Ascending aorta (tissue), 2 donors: ENCODE measurements at regions not wholly inside any gene's neighbourhood (a gene's known extent, or its start where the extent isn't known, plus 50 kb on each side); places are given as distances from the start of the nearest gene placed in this dataset.
"Not testable (repeated sequence)": the region's sequence is repeated elsewhere in the genome, so short reads cannot be mapped to it uniquely, and the experiment has no call there.

Experiments used
- DNase-seq, 2 donors: peaks; one replicate each; pipeline ENCODE4 v3.0.0-alpha.2; 2019; ENCODE audit warnings: low spot score in 2 of 2
- H3K27ac ChIP-seq, 2 donors: fragments of 200-600 bp; sonication (generic); one replicate each; pipeline ENCODE4 v1.5.1; 2016 to 2017; ENCODE audit warnings: mild to moderate bottlenecking in 1 of 2
- H3K27me3 ChIP-seq: fragments of 200-600 bp; sonication (generic); one replicate; pipeline ENCODE4 v1.5.1; 2017
- H3K36me3 ChIP-seq, 2 donors: fragments of 200-600 bp; sonication (generic); one replicate each; pipeline ENCODE4 v1.5.1; 2016
- H3K4me1 ChIP-seq, 2 donors: fragments of 200-600 bp; sonication (generic); one replicate each; pipeline ENCODE4 v1.5.1; 2016 to 2017; ENCODE audit warnings: mild to moderate bottlenecking in 1 of 2
- H3K4me3 ChIP-seq, 2 donors: fragments of 200-600 bp; sonication (generic); one replicate each; pipeline ENCODE4 v1.5.1; 2016 to 2017; ENCODE audit warnings: mild to moderate bottlenecking in 1 of 2
- H3K9me3 ChIP-seq, 2 donors: fragments of 200-600 bp; sonication (generic); one replicate each; pipeline ENCODE4 v1.5.1; 2016
- CTCF ChIP-seq, 3 experiments: fragments of 200-600 bp in 2 of 3; fragments of 450-650 bp in 1 of 3; sonication (generic) in 2 of 3; IDR thresholded peaks; one replicate each; pipeline ENCODE4 v1.5.1; 2016 to 2019; ENCODE audit warnings: antibody characterized with exemption in 3 of 3, mild to moderate bottlenecking in 1 of 3, moderate library complexity in 1 of 3
- intact Hi-C: fragments of 100-400 bp; cut with DNase I; formaldehyde crosslinking; loops from one replicate; pipeline ENCODE4 v1.15.1; 2023

DNA sequence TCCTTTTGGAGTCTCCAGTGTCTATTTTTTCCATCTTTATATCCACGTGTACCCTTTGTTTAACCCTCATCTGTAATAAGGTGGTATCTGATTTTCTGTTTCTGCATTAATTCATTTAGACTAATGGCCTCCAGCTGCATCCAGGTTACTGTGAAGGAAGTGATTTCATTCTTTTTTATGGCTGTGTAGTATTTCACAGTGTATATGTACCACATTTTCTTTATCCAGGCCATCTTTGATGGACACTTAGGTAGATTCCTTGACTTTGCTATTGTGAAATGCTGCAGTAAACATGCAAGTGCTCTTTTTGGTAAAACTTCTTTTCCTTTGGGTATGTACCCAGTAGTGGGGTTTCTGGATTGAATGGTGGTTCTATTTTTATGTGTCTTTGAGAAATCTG lies 128.0 kb upstream of the MTPN start:
- Histone ChIP-seq H3K27ac (no peak overlapping the region), H3K27me3 (no peaks in the 10 kb centered on the region), H3K36me3 (no peaks in the 10 kb centered on the region), H3K9me3 (no peaks in the 10 kb centered on the region), H3K4me3 (no peak overlapping the region), H3K4me1 (no peaks in the 10 kb centered on the region)
- intact Hi-C loops, result no loop called here
- DNase-seq, result no peak
- TF ChIP-seq CTCF (IDR thresholded peaks at IDR 0.05), result no peak

GRCh38 chr7:136104269-136104603 lies 127.1 kb upstream of the MTPN start:
- Histone ChIP-seq H3K27ac (no peak overlapping the region), H3K4me1 (no peaks in the 10 kb centered on the region), H3K9me3 (no peaks in the 10 kb centered on the region), H3K27me3 (no peaks in the 10 kb centered on the region), H3K36me3 (no peaks in the 10 kb centered on the region), H3K4me3 (no peak overlapping the region)
- no peak for TF ChIP-seq CTCF (IDR thresholded peaks at IDR 0.05)
- intact Hi-C loops, result no loop called here
- no peak for DNase-seq

DNA sequence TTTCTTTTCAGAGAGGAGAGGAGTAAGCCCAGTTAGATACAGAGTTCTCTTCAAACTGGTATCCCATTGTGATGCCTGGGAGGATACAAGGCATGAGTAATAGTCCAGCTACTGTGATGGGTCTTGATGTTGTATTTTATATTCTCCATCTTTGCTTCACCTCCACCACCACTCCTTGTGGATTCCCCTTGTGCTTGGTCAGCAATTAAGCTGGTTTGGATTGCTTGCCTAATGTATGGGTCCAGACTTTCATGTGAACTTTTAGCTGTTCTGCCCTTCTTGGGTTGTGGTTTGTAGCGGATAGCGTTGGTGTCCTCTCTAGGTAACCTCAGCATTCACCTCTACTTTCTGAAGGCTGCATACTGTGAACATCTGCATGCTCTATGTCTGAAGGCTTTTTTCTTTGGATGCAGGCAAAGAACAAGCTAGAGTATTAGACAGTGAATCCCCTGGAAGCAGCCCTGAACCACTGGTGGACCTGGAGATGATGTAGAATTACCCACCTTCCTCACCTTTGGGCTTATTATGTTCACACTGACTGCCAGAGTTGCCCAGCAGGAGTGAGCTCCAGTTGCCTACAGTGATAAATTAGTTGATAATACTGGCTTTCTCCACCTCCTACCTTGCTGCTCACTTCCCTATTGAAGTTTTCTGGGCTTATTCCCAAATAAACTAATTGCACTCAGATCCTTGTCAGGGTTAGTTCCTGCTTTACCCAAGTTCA lies 126.5 kb upstream of the MTPN start:
- no peaks in the 10 kb centered on the region for H3K27me3 ChIP-seq
- intact Hi-C loops, result no loop called here
- TF ChIP-seq CTCF (IDR thresholded peaks at IDR 0.05), result no peak
- no peak overlapping the region for H3K4me3 ChIP-seq
- no peaks in the 10 kb centered on the region for H3K4me1 ChIP-seq
- H3K9me3 ChIP-seq, result no peaks in the 10 kb centered on the region
- H3K27ac ChIP-seq, result no peak overlapping the region
- no peaks in the 10 kb centered on the region for H3K36me3 ChIP-seq
- no peak for DNase-seq

- intact Hi-C loops, result no loop called here
- no peak overlapping the region for H3K27ac ChIP-seq
- no peak overlapping the region for H3K4me3 ChIP-seq
- H3K36me3 ChIP-seq, result no peaks in the 10 kb centered on the region
- no peaks in the 10 kb centered on the region for H3K9me3 ChIP-seq
- H3K27me3 ChIP-seq, result no peaks in the 10 kb centered on the region
- no peak for DNase-seq
- no peaks in the 10 kb centered on the region for H3K4me1 ChIP-seq
- no peak for TF ChIP-seq CTCF (IDR thresholded peaks at IDR 0.05)
Measured at GRCh38 chr7:136102881-136103280, 125.7 kb upstream of the MTPN start.

DNA sequence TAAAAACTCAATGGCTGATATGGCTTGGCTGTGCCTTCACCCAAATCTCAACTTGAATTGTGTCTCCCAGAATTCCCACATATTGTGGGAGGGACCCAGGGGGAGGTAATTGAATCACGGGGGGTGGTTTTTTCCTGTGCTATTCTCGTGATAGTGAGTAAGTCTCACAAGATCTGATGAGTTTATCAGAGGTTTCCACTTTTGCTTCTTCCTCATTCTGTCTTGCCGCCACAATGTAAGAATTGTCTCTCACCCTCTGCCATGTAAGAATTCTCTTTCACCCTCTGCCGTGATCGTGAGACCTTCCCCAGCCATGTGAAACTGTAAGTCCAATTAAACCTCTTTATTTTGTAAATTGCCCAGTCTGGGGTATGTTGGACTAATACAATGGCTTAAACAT lies 115.6 kb upstream of the MTPN start:
- H3K27me3 ChIP-seq, H3K4me3 ChIP-seq, H3K4me1 ChIP-seq, H3K9me3 ChIP-seq, H3K27ac ChIP-seq, H3K36me3 ChIP-seq, intact Hi-C loops, DNase-seq: not testable (repeated sequence)

DNA sequence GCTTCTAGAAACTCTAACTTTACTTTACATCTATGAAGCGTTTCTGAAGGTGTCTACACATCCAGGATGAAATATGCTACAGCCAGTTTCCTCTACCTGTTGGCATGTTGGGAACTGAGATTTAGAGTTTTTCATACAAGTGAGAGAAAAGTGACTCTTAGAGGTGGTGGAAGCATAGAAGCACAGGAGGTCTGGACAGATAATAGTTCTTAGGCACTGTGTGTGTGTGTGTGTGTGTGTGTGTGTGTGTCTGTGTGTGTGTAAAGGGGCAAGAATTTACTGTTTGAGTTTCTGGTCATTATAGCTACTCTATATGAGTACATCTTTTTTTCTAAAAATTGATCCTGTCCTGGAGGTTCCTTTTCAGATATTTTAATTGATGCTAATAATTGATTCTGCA lies 110.7 kb upstream of the MTPN start:
- no peak overlapping the region for H3K27ac ChIP-seq
- no peaks in the 10 kb centered on the region for H3K27me3 ChIP-seq
- no peak for DNase-seq
- H3K4me3 ChIP-seq, result no peak overlapping the region
- H3K9me3 ChIP-seq, result peaks cover 0 to 3% of the 10 kb centered on the region in 2 donors
- no peak for TF ChIP-seq CTCF (IDR thresholded peaks at IDR 0.05)
- H3K4me1 ChIP-seq, result no peaks in the 10 kb centered on the region
- intact Hi-C loops, result loop anchor here (2.0 kb wide), 1 partner anchor 425 kb away; the partner anchor contains the start of gene STMP1
- no peaks in the 10 kb centered on the region for H3K36me3 ChIP-seq
